Ovary (tissue), 3 donors: ENCODE measurements at regions not wholly inside any gene's neighbourhood (a gene's known extent, or its start where the extent isn't known, plus 50 kb on each side); places are given as distances from the start of the nearest gene placed in this dataset.

Experiments used
- EP300 ChIP-seq: sonication (generic); formaldehyde crosslinking; IDR thresholded peaks from one replicate; pipeline ENCODE4 v1.6.1; 2017; ENCODE audit warnings: antibody characterized with exemption
- POLR2A ChIP-seq: fragments of 450-650 bp; IDR thresholded peaks from one replicate; pipeline ENCODE4 v1.6.1; 2017; ENCODE audit warnings: antibody characterized with exemption, mild to moderate bottlenecking, moderate library complexity
- TF ChIP-seq, protein P1 (sequence below), 3 donors: fragments of 450-650 bp in 2 of 3; fragments of 200-600 bp in 1 of 3; IDR thresholded peaks; one replicate each; pipeline versions ENCODE4 v1.5.1 to v1.8.0; 2016 to 2022; ENCODE audit warnings: antibody characterized with exemption in 3 of 3, mild to moderate bottlenecking in 1 of 3
- donor health status: DM: no; HTN: no; CAD: no.

DNA sequence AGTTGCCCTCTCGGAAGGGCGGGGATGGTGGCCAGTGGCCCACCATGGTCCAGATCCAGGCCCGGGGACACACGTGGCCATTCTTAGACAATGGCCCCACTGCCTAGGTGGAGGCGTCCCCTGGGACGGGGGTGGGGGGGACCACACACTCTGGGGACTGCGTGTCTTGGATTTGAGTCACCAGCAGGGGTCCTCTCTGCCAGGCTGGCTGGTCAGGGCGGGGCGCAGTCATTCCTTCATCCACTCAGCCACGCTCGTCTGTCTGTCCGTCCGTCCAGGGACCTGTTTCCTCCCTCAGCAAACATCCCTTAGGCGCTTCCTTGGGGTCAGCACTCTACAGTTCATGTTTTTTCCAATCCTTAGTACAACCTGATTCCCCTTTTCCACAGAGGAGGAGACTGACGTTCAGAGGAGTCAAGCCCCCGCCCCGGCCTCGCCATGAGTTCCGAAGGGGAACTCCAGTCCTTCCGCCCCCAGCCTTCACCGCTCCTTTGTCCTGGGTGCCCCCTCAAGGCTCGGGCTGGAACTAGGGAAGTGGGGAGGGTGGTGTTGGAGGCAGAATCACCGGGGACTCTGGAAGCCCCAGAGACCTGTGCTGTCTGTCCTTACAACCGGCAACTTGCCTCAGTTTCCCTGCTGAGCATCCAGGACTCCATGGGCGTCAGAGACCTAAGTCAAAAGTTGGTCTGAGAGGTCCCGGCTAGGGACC is 276.6 kb upstream of the MVB12B start:
- no peak for TF ChIP-seq EP300
- TF ChIP-seq, protein P1, sequence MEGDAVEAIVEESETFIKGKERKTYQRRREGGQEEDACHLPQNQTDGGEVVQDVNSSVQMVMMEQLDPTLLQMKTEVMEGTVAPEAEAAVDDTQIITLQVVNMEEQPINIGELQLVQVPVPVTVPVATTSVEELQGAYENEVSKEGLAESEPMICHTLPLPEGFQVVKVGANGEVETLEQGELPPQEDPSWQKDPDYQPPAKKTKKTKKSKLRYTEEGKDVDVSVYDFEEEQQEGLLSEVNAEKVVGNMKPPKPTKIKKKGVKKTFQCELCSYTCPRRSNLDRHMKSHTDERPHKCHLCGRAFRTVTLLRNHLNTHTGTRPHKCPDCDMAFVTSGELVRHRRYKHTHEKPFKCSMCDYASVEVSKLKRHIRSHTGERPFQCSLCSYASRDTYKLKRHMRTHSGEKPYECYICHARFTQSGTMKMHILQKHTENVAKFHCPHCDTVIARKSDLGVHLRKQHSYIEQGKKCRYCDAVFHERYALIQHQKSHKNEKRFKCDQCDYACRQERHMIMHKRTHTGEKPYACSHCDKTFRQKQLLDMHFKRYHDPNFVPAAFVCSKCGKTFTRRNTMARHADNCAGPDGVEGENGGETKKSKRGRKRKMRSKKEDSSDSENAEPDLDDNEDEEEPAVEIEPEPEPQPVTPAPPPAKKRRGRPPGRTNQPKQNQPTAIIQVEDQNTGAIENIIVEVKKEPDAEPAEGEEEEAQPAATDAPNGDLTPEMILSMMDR (IDR thresholded peaks at IDR 0.05) = no peak
- TF ChIP-seq POLR2A = no peak
